ENCODE measurements at regions not wholly inside any gene's neighbourhood (a gene's known extent, or its start where the extent isn't known, plus 50 kb on each side); places are given as distances from the start of the nearest gene placed in this dataset.

- Histone ChIP-seq H3K9me3 (no peaks in the 10 kb centered on the region), H3K4me1 (peaks cover 0 to 33% (median 12%) of the 10 kb centered on the region in 4 donors), H3K36me3 (no peaks in the 10 kb centered on the region), H3K4me3 (no peak overlapping the region), H3K27me3 (no peaks in the 10 kb centered on the region), H3K27ac (peak overlapping the region in 1 of 4 donors; percentile 42)
- 75 to 81% methylated on average over 2 of the region's 2 CpGs for WGBS, 2 donors
- intact Hi-C loops (cut with DNase I): no loop called here
- TF ChIP-seq POLR2A (IDR thresholded peaks at IDR 0.05) (no peak), POLR2AphosphoS5 (IDR thresholded peaks at IDR 0.05) (no peak), EP300 (IDR thresholded peaks at IDR 0.05) (no peak), CTCF (IDR thresholded peaks at IDR 0.05) (no peak)
- no peak for DNase-seq
Observed at GRCh38 chr12:91349476-91349875, 166.9 kb upstream of the DCN start.

- H3K36me3 ChIP-seq: no peaks in the 10 kb centered on the region
- TF ChIP-seq EP300 (IDR thresholded peaks at IDR 0.05) (no peak), POLR2A (IDR thresholded peaks at IDR 0.05) (no peak), POLR2AphosphoS5 (IDR thresholded peaks at IDR 0.05) (no peak), CTCF (IDR thresholded peaks at IDR 0.05) (no peak)
- DNase-seq: no peak
- no peaks in the 10 kb centered on the region for H3K9me3 ChIP-seq
- 75 to 86% methylated on average over 3 of the region's 3 CpGs for WGBS, 2 donors
- no peaks in the 10 kb centered on the region for H3K27me3 ChIP-seq
- peaks cover 0 to 30% (median 11%) of the 10 kb centered on the region in 4 donors for H3K4me1 ChIP-seq
- no peak overlapping the region for H3K27ac ChIP-seq
- intact Hi-C loops (cut with DNase I): no loop called here
- no peak overlapping the region for H3K4me3 ChIP-seq
Observed at GRCh38 chr12:91347481-91348214, 165.0 kb upstream of the DCN start.

GRCh38 chr12:91346827-91347226, 164.2 kb upstream of the DCN start:
- H3K36me3 ChIP-seq: no peaks in the 10 kb centered on the region
- no peaks in the 10 kb centered on the region for H3K9me3 ChIP-seq
- no peak overlapping the region for H3K4me3 ChIP-seq
- H3K27me3 ChIP-seq: no peaks in the 10 kb centered on the region
- no peak overlapping the region for H3K27ac ChIP-seq
- WGBS, 2 donors: 90 to 96% methylated on average over 1 of the region's 1 CpG
- TF ChIP-seq POLR2A (IDR thresholded peaks at IDR 0.05) (no peak), EP300 (IDR thresholded peaks at IDR 0.05) (no peak), POLR2AphosphoS5 (IDR thresholded peaks at IDR 0.05) (no peak), CTCF (IDR thresholded peaks at IDR 0.05) (no peak)
- no peak for DNase-seq
- peaks cover 0 to 30% (median 13%) of the 10 kb centered on the region in 4 donors for H3K4me1 ChIP-seq
- intact Hi-C loops (cut with DNase I): no loop called here

- 92 to 96% methylated on average over 2 of the region's 2 CpGs for WGBS, 2 donors
- H3K27ac ChIP-seq: no peak overlapping the region
- intact Hi-C loops (cut with DNase I): no loop called here
Observed at GRCh38 chr12:91344408-91344807, 161.8 kb upstream of the DCN start.

More at GRCh38 chr12:91344408-91344807, 161.8 kb upstream of the DCN start:
- no peaks in the 10 kb centered on the region for H3K36me3 ChIP-seq
- TF ChIP-seq POLR2AphosphoS5 (IDR thresholded peaks at IDR 0.05) (no peak), CTCF (IDR thresholded peaks at IDR 0.05) (no peak), EP300 (IDR thresholded peaks at IDR 0.05) (no peak), POLR2A (IDR thresholded peaks at IDR 0.05) (no peak)
- no peaks in the 10 kb centered on the region for H3K27me3 ChIP-seq
- peaks cover 0 to 25% (median 11%) of the 10 kb centered on the region in 4 donors for H3K4me1 ChIP-seq
- no peaks in the 10 kb centered on the region for H3K9me3 ChIP-seq
- no peak for DNase-seq
- H3K4me3 ChIP-seq: no peak overlapping the region

All from sigmoid colon (tissue), 6 donors.